ENCODE measurements at regions not wholly inside any gene's neighbourhood (a gene's known extent, or its start where the extent isn't known, plus 50 kb on each side); places are given as distances from the start of the nearest gene placed in this dataset.

DNA sequence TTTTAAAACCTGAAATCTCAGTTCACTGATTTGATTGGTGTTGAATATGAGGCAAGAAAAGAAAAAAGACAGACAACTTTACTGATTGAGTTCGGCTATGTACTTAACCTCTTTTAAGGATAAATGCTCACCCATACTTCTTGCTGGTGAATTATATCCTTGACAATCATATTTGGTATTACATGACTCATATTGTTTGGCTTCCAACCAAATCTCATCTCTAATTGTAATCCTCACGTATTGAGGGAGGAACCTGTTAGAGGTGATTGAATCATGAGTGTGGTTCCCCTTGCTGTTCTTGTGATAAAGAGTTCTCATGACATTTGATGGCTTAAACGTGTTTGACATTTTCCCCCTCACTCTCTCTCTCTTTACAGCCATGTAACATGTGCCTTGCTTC, 255.6 kb upstream of the IZUMO3 start:
- POLR2A ChIA-PET, result no interaction called here
- no peaks in the 10 kb centered on the region for H3K36me3 ChIP-seq (ENCODE audit: control insufficient read depth in 2 of 2, insufficient read depth in 1 of 2, low read length in 2 of 2)
- H3K27ac ChIP-seq (ENCODE audit: extremely low read depth, low read depth, low read length), result no peak overlapping the region
- CTCF ChIA-PET, result no interaction called here
- no peaks in the 10 kb centered on the region for H3K4me1 ChIP-seq (ENCODE audit: control insufficient read depth, insufficient read depth, low read length)
- TF ChIP-seq ZFP41 (tag by site-specific recombination; IDR thresholded peaks at IDR 0.05; ENCODE audit: borderline replicate concordance) (no peak), ZIC2 (tag by site-specific recombination; IDR thresholded peaks at IDR 0.05) (no peak), ZNF548 (tag by site-specific recombination; IDR thresholded peaks at IDR 0.05) (no peak), ZNF121 (tag by site-specific recombination; IDR thresholded peaks at IDR 0.05) (no peak), ZNF777 (tag by site-specific recombination; IDR thresholded peaks at IDR 0.05; ENCODE audit: borderline replicate concordance) (no peak), ZNF768 (tag by site-specific recombination; IDR thresholded peaks at IDR 0.05) (no peak), KLF7 (tag by site-specific recombination; IDR thresholded peaks at IDR 0.05; ENCODE audit: borderline replicate concordance) (no peak)
- TF ChIP-seq, protein P1, sequence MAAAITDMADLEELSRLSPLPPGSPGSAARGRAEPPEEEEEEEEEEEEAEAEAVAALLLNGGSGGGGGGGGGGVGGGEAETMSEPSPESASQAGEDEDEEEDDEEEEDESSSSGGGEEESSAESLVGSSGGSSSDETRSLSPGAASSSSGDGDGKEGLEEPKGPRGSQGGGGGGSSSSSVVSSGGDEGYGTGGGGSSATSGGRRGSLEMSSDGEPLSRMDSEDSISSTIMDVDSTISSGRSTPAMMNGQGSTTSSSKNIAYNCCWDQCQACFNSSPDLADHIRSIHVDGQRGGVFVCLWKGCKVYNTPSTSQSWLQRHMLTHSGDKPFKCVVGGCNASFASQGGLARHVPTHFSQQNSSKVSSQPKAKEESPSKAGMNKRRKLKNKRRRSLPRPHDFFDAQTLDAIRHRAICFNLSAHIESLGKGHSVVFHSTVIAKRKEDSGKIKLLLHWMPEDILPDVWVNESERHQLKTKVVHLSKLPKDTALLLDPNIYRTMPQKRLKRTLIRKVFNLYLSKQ (tag by site-specific recombination; IDR thresholded peaks at IDR 0.05; ENCODE audit: borderline replicate concordance), result no peak
- TF ChIP-seq, protein P2, sequence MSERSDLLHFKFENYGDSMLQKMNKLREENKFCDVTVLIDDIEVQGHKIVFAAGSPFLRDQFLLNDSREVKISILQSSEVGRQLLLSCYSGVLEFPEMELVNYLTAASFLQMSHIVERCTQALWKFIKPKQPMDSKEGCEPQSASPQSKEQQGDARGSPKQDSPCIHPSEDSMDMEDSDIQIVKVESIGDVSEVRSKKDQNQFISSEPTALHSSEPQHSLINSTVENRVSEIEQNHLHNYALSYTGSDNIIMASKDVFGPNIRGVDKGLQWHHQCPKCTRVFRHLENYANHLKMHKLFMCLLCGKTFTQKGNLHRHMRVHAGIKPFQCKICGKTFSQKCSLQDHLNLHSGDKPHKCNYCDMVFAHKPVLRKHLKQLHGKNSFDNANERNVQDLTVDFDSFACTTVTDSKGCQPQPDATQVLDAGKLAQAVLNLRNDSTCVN (tag by site-specific recombination; optimal IDR thresholded peaks at IDR 0.05), result no peak
- TF ChIP-seq, protein P3, sequence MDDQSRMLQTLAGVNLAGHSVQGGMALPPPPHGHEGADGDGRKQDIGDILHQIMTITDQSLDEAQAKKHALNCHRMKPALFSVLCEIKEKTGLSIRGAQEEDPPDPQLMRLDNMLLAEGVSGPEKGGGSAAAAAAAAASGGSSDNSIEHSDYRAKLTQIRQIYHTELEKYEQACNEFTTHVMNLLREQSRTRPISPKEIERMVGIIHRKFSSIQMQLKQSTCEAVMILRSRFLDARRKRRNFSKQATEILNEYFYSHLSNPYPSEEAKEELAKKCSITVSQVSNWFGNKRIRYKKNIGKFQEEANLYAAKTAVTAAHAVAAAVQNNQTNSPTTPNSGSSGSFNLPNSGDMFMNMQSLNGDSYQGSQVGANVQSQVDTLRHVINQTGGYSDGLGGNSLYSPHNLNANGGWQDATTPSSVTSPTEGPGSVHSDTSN (CRISPR knock-in tag; IDR thresholded peaks at IDR 0.05), result no peak
- TF ChIP-seq, protein P4, sequence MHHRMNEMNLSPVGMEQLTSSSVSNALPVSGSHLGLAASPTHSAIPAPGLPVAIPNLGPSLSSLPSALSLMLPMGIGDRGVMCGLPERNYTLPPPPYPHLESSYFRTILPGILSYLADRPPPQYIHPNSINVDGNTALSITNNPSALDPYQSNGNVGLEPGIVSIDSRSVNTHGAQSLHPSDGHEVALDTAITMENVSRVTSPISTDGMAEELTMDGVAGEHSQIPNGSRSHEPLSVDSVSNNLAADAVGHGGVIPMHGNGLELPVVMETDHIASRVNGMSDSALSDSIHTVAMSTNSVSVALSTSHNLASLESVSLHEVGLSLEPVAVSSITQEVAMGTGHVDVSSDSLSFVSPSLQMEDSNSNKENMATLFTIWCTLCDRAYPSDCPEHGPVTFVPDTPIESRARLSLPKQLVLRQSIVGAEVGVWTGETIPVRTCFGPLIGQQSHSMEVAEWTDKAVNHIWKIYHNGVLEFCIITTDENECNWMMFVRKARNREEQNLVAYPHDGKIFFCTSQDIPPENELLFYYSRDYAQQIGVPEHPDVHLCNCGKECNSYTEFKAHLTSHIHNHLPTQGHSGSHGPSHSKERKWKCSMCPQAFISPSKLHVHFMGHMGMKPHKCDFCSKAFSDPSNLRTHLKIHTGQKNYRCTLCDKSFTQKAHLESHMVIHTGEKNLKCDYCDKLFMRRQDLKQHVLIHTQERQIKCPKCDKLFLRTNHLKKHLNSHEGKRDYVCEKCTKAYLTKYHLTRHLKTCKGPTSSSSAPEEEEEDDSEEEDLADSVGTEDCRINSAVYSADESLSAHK (tag by site-specific recombination; IDR thresholded peaks at IDR 0.05), result no peak
- H3K9me3 ChIP-seq (ENCODE audit: control insufficient read depth, insufficient read depth, low read depth, low read length), result no peaks in the 10 kb centered on the region
- H3K4me3 ChIP-seq (ENCODE audit: low read depth, low read length), result no peak overlapping the region

DNA sequence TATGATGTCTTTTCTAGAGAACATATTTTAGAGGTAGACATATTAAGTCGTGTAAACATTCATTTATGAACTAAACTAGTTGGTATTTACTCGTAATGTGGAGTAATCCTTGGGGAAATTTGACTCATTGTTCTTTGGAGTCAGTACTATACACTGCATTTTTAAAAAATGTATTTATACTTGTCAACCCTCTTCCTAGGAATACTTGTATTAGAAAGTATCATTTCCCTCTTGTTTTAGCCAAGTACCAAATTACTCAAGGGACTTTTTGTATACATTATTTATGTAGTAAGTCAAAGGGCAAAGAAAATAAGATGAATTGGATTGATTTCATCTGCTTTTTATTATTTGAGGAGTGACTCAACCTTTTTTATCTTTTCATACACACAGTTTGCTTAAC, 248.1 kb upstream of the IZUMO3 start:
- ChIA-PET CTCF (no interaction called here), POLR2A (no interaction called here)
- H3K4me1 ChIP-seq (ENCODE audit: control insufficient read depth, insufficient read depth, low read length), result no peaks in the 10 kb centered on the region
- H3K36me3 ChIP-seq (ENCODE audit: control insufficient read depth in 2 of 2, insufficient read depth in 1 of 2, low read length in 2 of 2), result no peaks in the 10 kb centered on the region
- no peaks in the 10 kb centered on the region for H3K9me3 ChIP-seq (ENCODE audit: control insufficient read depth, insufficient read depth, low read depth, low read length)
- TF ChIP-seq ZNF776 (tag by site-specific recombination; IDR thresholded peaks at IDR 0.05; ENCODE audit: borderline replicate concordance), result no peak
- TF ChIP-seq, protein P5, sequence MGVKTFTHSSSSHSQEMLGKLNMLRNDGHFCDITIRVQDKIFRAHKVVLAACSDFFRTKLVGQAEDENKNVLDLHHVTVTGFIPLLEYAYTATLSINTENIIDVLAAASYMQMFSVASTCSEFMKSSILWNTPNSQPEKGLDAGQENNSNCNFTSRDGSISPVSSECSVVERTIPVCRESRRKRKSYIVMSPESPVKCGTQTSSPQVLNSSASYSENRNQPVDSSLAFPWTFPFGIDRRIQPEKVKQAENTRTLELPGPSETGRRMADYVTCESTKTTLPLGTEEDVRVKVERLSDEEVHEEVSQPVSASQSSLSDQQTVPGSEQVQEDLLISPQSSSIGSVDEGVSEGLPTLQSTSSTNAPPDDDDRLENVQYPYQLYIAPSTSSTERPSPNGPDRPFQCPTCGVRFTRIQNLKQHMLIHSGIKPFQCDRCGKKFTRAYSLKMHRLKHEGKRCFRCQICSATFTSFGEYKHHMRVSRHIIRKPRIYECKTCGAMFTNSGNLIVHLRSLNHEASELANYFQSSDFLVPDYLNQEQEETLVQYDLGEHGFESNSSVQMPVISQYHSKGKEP (tag by site-specific recombination; IDR thresholded peaks at IDR 0.05), result no peak
- TF ChIP-seq ZNF521 (tag by site-specific recombination; IDR thresholded peaks at IDR 0.05), result no peak
- TF ChIP-seq ZNF114 (tag by site-specific recombination; IDR thresholded peaks at IDR 0.05), result no peak
- no peak for TF ChIP-seq ZNF155 (tag by site-specific recombination; IDR thresholded peaks at IDR 0.05)
- no peak for TF ChIP-seq REPIN1 (tag by site-specific recombination; IDR thresholded peaks at IDR 0.05; ENCODE audit: low read depth)
- TF ChIP-seq ZNF184 (tag by site-specific recombination; IDR thresholded peaks at IDR 0.05), result no peak
- no peak for TF ChIP-seq ZNF169 (tag by site-specific recombination; IDR thresholded peaks at IDR 0.05)
- no peak for TF ChIP-seq KLF10 (tag by site-specific recombination; IDR thresholded peaks at IDR 0.05)
- no peak overlapping the region for H3K27ac ChIP-seq (ENCODE audit: extremely low read depth, low read depth, low read length)
- no peak overlapping the region for H3K4me3 ChIP-seq (ENCODE audit: low read depth, low read length)

Data from HEK293 (cell line).